ENCODE measurements at regions not wholly inside any gene's neighbourhood (a gene's known extent, or its start where the extent isn't known, plus 50 kb on each side); places are given as distances from the start of the nearest gene placed in this dataset.
A peak's percentile ranks its signal among the peaks of the same experiment; 100 is the strongest.
"Not testable (repeated sequence)": the region's sequence is repeated elsewhere in the genome, so short reads cannot be mapped to it uniquely, and the experiment has no call there.

DNA sequence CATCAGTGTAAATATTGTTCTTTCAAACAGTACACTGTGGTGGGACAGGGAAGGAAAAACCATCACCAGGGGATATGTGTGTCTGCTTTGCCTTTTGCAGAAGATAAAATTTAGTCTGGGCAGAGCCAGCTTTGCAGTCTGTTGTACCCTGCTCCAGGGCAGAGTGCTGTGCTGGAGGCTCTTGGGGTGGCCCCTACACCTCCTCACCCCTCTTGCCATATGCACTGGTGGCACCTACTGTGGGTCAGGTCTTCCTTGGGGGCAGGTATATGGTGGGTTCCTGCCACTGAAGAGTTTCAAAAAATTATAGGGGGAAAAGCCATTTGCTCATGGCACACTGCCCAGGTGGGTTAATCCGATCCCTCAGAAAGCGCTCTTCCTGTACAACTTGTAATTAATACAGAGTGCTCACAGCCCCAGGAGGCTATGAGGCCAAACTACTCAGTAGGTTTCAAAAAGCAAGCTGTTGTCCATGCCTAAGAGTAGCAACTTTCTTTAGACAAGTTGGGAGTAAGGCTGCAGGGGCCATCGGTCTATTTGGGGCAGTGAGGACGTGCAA is 112.7 kb upstream of the BMPER start:
- peak; percentile 18 for DNase-seq

DNA sequence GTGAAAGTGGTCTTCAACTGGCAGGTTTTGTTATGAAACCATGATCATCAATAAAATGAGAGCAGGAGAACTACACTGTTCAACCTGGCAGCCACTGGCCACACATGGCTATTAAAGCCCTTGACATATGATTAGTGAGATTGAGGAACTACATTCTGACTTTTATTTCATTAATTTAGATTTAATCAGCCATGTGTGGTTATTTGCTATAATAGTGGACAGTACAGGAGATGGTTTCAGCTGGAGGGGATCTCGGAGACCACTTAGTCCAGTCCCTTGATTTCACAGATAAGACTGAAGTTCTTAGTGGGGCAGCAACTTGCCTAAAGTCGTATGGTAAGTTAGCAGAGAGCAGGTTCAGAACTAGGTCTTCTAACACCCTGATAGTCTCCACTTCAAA is 111.7 kb upstream of the BMPER start:
- no peak for DNase-seq

DNA sequence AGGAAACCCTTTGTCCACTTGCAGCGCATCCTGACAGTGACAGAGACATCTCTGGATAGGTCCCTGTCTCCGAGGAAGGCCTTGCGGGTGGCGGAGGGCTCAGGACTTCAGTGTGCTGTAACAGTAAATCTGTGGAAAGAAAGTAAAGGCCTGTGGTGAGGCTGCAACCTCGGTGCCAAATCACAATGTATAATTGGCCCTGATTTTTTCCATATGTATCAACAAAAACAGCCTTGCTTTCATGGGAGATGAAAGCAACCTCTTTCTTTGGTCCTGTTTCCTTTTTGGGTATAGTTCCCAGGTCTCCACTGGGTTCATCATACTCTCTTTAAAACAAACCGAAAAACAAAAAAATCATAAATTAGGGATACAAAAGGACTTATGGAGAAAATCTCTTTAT is 110.9 kb upstream of the BMPER start:
- no peak for DNase-seq

GRCh38 chr7:33794959-33795358 is 110.4 kb upstream of the BMPER start:
- DNase-seq, result no peak

- DNase-seq, result no peak
These were observed 108.8 kb upstream of the BMPER start for GRCh38 chr7:33796538-33796937.

DNA sequence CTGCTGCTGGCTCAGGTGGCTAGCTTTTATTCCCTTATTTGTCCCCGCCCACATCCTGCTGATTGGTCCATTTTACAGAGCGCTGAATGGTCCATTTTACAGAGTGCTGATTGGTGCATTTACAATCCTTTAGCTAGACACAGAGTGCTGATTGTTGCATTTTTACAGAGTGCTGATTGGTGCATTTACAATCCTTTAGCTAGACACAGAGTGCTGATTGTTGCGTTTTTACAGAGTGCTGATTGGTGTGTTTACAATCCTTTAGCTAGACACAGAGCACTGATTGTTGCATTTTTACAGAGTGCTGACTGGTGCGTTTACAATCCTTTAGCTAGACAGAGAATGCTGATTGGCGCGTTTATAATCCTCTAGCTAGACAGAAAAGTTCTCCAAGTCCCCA is 107.8 kb upstream of the BMPER start:
- DNase-seq, result not testable (repeated sequence)

DNA sequence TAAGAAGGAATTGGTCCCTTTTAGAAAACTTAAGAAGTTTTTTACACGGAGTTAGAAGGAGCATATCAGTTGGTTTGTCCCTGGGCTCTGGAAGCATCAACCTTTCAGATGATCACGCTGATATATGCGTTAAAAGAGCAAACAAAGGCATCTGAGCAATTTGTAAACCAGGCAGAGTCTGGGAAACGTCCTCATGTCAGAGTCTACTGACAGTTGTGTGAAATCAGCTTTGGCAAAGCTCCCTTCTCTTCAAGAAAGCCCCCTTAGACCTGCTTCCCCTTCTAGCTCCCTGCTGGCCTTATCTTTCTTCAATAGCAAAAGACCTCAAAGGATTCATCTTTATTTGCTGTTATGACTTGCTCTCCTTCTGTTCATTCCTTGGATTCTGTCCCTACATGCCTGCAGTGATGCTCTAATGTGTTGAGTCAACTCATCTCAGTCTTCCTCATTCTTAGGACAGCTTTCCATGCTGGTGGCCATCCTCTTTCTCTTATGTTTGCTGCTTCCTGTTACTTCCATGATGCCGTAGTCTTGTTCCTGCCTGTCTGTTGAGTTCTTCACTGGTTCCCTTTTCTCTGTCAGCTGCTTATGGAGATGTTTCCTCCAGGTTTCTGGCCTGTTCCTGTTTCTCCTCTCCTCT is 106.5 kb upstream of the BMPER start:
- DNase-seq, result no peak

- no peak for DNase-seq
These were observed 105.6 kb upstream of the BMPER start for GRCh38 chr7:33799766-33800165.

GRCh38 chr7:33802600-33802999 is 102.7 kb upstream of the BMPER start:
- no peak for DNase-seq

DNA sequence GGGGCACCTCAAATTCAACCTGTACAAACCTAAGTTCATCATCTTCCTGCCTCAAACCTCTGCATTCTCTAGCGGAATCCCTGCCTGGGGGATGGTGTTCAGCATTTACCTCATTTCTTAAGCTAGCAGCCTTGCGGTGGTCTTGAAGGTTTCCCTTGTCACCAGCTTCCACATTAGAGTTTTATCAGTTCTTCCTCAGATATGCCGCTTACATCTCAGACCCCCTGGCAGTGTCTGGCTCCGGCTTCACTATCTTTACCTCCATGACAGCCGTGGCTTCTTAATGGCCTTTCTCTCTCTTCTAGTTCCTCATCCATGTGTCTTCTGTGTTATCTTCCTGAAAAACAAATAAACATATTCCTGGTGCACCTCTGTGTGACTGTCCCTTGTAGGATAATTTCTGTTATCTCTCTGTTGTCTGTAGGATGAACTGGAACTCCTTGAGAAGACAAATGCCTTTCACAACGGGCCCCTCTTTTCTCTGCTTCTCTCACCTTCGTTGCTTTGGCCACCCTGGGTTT is 101.1 kb upstream of the BMPER start:
- no peak for DNase-seq

DNA sequence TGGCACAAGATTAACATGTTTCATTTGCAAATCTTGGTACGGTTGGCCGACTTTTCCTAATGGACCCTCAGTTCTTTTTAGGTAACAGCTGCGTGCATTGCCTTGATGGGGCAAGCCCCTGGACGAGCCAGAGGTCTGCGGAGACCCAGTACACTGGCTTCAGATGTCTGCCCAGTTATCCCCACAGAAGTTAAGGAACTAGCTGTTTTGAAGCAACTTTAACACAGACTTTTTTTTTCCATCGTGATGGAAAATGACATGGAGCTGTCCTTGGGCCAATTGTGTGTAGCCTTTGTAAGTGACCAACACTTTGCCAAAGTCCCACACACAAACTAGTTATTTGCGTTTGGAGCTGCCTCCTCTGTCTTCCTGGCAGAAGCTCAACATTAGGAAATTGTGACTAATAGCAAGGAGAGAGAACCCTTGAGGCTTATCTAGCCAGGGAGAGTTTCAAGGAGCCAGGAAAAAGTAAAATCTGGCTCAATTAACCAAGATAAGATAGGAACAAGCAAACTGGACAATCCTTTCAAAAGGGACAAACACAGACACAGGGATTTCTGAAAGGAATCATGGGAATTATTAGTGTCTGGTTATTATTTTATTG is 99.6 kb upstream of the BMPER start:
- DNase-seq, result no peak

GRCh38 chr7:33806298-33807154 is 98.8 kb upstream of the BMPER start:
- DNase-seq, result no peak

DNA sequence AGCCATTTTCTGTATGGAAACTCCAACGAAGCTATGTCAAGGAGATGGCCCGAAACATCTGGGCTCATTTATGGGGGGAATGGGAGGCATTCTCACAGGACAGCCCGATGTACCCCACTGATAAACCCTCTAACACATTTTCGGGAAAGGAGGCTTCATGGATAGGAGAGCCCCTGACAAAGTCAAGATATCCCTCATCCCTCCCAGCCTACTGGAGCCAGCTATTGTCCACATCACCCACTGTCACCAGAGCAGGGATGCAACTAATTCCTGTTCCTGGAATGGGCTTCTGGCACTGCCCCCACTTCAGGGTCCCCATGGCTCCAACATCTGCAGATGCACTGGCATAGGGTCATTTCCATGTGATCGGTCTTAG is 98.2 kb upstream of the BMPER start:
- DNase-seq, result no peak

DNA sequence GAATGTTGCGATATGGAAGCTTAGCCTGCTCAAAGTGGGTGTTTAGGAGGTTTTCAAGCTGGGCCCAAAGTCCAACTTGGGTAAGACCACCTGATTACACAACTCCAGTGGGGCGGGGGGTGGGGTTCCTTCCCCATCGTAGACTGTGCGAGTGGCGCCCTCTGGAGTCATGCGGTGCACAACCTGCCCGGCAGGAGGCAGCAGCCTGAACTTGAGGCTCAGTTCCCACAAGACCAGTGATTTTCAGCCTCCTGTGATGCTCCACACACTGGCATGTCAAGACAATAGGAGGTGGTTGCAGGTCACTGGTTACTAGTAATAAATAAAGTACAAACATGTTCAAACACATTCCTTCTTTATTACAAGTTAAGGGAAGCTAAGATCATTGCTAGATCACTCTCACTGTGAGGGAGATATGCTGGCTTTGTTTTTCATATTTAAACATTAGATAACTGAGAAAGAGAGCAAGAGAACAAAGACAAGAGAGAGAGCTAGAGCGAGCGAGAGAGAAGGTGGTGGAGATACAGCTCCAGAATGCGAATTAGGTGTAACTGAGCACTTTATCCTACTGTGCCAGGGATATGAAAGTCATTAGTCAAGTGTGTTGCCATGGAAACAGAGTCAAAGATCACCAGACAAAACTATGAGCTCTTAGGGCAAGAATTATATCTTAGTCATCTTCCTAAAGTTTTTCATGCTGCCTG is 97.4 kb upstream of the BMPER start:
- DNase-seq, result no peak

DNA sequence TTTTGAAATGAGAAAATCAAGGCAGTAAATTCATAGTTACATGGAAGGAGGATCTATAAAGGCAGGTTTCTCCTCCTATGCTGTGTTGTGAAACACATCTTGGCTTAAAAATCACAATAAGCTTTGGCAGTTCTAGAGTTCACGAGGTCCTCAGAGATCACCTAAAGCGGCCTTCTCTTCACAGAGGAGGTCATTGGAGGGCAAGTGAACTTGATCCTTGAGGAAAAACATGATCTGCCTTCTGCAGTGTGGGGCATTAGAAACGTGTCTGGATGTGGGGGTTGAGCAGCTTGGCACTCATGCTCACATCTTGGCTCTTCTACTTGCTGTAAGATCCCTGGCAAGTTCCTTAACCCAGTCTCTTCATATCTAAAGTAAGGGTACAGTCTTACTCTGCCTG is 96.1 kb upstream of the BMPER start:
- no peak for DNase-seq

DNA sequence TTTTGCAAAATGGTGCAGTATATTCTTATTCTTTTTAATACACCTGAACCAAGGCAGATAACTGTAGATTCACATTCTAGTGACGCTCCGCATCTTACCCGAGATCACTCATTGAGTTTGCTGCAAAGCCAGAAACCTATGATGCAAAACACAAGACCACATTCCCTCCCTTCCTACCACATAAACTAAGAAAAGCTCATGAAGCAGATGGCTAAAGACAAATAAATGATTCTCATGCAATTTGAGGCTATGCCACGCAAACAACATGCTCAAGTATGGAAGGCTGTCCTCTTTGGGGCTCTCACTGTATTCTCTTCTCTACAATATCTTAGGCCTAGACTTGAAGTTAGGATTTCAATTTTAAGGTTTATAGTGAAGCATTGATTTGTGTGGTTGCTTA is 95.0 kb upstream of the BMPER start:
- no peak for DNase-seq

GRCh38 chr7:33813331-33813730 is 92.0 kb upstream of the BMPER start:
- DNase-seq, result no peak

GRCh38 chr7:33814400-33814799 is 90.9 kb upstream of the BMPER start:
- no peak for DNase-seq

GRCh38 chr7:33814936-33815335 is 90.4 kb upstream of the BMPER start:
- no peak for DNase-seq

DNA sequence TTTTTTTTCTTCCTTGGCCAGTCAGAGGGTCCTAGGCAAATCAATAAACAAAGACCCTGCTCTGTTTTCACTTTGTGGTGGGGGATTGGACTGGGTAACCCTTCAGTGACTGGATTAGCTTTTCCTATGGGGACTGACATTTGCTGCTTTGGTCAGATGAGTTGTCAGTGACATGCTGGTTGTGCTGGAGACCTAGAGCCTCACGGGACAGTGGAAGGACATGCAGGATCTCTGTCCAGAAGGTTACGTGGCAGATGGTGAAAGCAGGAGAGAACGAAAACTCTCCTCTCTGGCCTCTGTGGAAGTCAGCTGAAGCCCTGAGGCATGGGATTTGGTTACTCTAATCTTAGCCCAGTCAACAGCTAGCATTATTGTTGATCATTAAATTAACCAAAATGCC is 90.0 kb upstream of the BMPER start:
- no peak for DNase-seq

GRCh38 chr7:33816106-33816505 is 89.2 kb upstream of the BMPER start:
- DNase-seq, result no peak

- no peak for DNase-seq
These were observed 85.7 kb upstream of the BMPER start for GRCh38 chr7:33819658-33820057.

- DNase-seq, result no peak
These were observed 85.1 kb upstream of the BMPER start for GRCh38 chr7:33820206-33820605.

Data from NCI-H2171 (cell line).